Hepatocyte (in vitro differentiated cells): ENCODE measurements at regions not wholly inside any gene's neighbourhood (a gene's known extent, or its start where the extent isn't known, plus 50 kb on each side); places are given as distances from the start of the nearest gene placed in this dataset.

Experiments
- CTCF ChIP-seq: fragments of 200-600 bp; sonication (generic); IDR thresholded peaks from 2 replicates; pipeline ENCODE4 v1.5.1; 2016; ENCODE audit warnings: antibody characterized with exemption, mild to moderate bottlenecking; ENCODE audit not compliant: poor library complexity
- EZH2phosphoT487 ChIP-seq: fragments of 200-600 bp; sonication (generic); IDR thresholded peaks from one replicate; pipeline ENCODE4 v1.6.1; 2018; ENCODE audit warnings: antibody characterized with exemption, mild to moderate bottlenecking, low read depth, moderate library complexity; ENCODE audit not compliant: unreplicated experiment, severe bottlenecking

DNA sequence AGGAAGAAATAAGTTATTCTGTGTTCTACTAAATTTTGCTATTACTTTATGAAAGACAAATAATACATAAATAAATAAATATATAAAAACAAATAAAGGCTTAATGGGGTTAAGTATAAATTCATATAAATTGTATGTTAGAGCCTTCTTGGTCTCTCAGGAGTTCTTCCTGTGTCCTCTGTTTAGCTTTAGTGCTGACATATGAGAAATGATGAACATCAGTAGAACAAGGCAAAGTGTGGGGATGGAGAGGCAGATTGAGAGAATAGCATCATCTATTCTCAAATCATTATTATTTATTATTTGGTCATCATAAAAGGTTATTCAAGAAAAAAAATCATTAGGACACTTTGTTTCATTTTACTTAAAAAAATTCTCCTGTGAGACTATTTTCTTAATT lies 468.1 kb upstream of the CHST9 start:
- TF ChIP-seq EZH2phosphoT487 (no peak), CTCF (no peak)
